Fibroblast of the aortic adventitia (primary cell): ENCODE measurements at regions not wholly inside any gene's neighbourhood (a gene's known extent, or its start where the extent isn't known, plus 50 kb on each side); places are given as distances from the start of the nearest gene placed in this dataset.
A peak's percentile ranks its signal among the peaks of the same experiment; 100 is the strongest.

Source experiments
- DNase-seq: peaks from one replicate; pipeline ENCODE4 v3.0.0-alpha.2; 2010; ENCODE audit warnings: low read depth
- H3K4me3 ChIP-seq: 2 replicates; pipeline ENCODE4 v1.5.1; 2011; ENCODE audit warnings: low read depth, mild to moderate bottlenecking, control low read depth, low read length, moderate library complexity
- TF ChIP-seq, protein P1 (sequence below): IDR thresholded peaks from 2 replicates; pipeline ENCODE4 v1.5.1; 2011; ENCODE audit warnings: mild to moderate bottlenecking, low read length, control low read depth, inconsistent platforms; ENCODE audit not compliant: insufficient read depth

DNA sequence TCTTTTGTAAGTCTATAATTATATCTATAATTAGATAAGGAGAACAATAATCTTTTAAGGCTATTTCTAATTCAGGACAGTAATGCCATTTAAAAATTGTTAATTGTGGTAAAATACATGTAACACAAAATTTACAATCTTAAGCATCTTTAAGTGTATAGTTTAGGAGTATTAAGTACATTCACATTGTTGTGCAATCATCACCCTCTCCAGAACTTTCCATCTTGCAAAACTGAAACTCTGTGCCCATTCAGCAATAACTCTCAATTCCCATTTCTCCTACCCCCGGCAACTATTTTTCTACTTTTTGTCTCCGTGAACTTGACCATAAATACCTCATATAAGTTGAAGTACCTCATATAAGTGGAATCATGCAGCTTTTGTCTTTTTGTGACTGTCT lies 93.9 kb upstream of the KCNA3 start:
- TF ChIP-seq, protein P1, sequence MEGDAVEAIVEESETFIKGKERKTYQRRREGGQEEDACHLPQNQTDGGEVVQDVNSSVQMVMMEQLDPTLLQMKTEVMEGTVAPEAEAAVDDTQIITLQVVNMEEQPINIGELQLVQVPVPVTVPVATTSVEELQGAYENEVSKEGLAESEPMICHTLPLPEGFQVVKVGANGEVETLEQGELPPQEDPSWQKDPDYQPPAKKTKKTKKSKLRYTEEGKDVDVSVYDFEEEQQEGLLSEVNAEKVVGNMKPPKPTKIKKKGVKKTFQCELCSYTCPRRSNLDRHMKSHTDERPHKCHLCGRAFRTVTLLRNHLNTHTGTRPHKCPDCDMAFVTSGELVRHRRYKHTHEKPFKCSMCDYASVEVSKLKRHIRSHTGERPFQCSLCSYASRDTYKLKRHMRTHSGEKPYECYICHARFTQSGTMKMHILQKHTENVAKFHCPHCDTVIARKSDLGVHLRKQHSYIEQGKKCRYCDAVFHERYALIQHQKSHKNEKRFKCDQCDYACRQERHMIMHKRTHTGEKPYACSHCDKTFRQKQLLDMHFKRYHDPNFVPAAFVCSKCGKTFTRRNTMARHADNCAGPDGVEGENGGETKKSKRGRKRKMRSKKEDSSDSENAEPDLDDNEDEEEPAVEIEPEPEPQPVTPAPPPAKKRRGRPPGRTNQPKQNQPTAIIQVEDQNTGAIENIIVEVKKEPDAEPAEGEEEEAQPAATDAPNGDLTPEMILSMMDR: no peak
- DNase-seq: no peak
- H3K4me3 ChIP-seq: no peak overlapping the region

DNA sequence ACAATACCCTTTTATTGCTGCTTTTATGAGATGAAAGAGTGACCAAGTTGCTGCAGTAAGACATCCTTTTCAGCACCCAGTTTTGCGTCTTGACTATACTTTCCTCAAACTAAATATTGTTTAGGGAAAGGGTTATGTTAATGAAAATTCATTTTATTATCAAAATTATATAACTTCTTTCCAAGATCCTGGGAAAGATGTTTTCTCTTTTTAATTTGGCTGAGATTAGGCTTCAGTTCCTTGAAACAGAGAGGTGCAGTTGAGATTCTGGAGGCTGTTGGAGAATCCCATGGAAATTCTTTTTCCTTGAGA lies 91.6 kb upstream of the KCNA3 start:
- no peak overlapping the region for H3K4me3 ChIP-seq
- no peak for DNase-seq
- TF ChIP-seq, protein P1: no peak

DNA sequence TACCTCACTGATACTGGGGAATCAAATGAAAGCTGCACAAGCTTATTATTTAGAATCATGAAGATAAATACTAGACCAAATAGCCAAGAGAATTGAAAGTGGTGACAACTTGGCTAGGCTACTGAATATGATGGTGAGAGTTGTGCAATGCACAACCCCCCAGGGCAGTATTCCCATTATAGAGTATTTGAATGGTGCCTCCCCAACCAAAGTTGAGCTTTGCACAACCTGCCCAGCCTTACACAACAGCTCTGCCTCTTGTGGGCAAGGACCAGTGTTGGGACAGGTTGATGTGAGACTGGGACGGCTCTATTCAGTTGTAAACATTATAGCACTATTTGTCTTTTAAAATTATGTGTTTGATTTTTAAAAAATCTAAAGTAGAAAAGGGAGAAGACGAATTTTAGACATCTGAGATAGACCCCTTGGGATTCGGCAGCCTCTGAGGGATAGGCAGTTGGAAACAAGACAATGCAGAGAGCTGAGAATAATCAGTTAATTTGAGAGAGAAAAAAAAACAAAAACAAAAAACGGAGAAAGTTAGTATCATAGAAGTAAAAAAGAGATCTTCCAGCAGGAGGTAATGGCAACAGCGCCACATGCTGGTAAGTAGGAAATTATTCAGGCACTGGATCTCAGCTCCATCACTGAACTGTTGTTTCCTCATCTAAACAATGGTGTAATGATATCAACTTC lies 91.0 kb upstream of the KCNA3 start:
- DNase-seq: peak; percentile 67
- TF ChIP-seq, protein P1: peak; percentile 85
- H3K4me3 ChIP-seq: no peak overlapping the region

DNA sequence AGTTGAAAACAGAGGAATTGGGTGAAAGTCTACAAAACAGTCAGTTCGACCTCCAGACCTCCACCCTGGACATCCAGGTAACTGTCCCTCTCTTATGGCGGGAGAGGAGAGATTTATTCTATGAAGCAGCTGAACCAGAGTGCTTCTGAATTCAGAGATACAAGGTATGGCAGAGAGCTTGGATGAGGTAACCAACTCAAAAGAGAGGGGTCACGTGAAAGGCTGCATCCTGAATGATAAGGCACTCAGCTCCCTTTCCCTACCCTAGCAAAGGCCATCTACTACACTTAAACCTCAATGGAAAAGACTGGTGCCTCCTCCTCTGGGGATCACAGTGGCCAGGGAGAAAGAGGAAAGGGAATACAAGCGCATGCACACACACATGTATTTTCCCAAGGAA lies 88.4 kb upstream of the KCNA3 start:
- no peak overlapping the region for H3K4me3 ChIP-seq
- no peak for DNase-seq
- TF ChIP-seq, protein P1: no peak

DNA sequence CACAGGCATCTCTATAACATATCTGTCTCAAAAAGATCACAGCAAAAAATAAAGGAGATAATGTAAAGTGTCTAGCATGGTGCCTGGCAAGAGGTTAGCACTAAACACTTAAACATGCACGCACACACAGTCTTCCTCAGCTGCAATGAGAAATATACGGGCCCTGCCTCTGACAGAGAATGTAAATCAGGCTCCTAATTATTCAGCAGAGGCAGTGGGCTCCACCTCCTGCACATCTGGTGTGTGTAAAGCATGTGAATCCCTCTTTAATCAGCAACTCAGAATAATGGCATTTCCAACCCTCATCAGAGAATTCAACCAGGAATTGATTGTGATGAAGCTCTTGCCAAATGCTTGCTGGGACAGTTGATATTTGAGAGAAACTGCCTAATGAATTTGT lies 85.6 kb upstream of the KCNA3 start:
- no peak for DNase-seq
- TF ChIP-seq, protein P1: no peak
- H3K4me3 ChIP-seq: no peak overlapping the region

DNA sequence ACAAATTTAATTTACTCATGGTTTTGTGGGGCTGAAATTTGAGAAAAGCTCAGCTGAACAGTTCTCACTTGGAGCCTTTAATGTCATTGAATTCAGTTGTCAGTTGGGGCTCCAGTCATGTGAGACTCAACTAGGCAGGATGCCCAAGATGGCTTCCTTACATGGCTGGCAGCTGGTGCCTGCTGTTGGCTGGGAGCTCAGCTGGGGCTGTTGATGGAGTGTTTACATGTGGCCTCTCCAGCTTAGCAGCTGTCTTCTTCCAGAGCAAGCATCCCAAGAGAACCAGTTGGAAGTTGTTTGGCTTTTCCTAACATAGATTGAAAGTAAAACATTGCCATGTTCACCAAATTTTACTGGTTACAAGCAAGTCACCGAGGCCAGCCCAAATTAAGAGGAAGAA lies 81.8 kb upstream of the KCNA3 start:
- DNase-seq: no peak
- TF ChIP-seq, protein P1: no peak
- no peak overlapping the region for H3K4me3 ChIP-seq
